Endodermal cell (in vitro differentiated cells): ENCODE measurements at regions not wholly inside any gene's neighbourhood (a gene's known extent, or its start where the extent isn't known, plus 50 kb on each side); places are given as distances from the start of the nearest gene placed in this dataset.
"Not testable (repeated sequence)": the region's sequence is repeated elsewhere in the genome, so short reads cannot be mapped to it uniquely, and the experiment has no call there.

ENCODE experiments used
- DNase-seq: peaks from one replicate; pipeline ENCODE4 v3.0.0-alpha.2; 2017
- H3K27ac ChIP-seq: 2 replicates; pipeline ENCODE4 v1.5.1; 2013; ENCODE audit warnings: mild to moderate bottlenecking, low read depth, low read length, moderate library complexity
- H3K27me3 ChIP-seq: 2 replicates; pipeline ENCODE4 v1.6.1; 2013; ENCODE audit warnings: mild to moderate bottlenecking, low read length, moderate library complexity; ENCODE audit not compliant: insufficient read depth, control insufficient read depth, poor library complexity, severe bottlenecking
- H3K36me3 ChIP-seq: 2 replicates; pipeline ENCODE4 v1.7.0; 2013; ENCODE audit warnings: mild to moderate bottlenecking, low read length, moderate library complexity; ENCODE audit not compliant: control insufficient read depth, insufficient read depth
- H3K4me1 ChIP-seq: one replicate; pipeline ENCODE4 v1.7.0; 2013; ENCODE audit warnings: low read length; ENCODE audit not compliant: control insufficient read depth, insufficient read depth
- H3K4me3 ChIP-seq: 2 replicates; pipeline ENCODE4 v1.5.1; 2013; ENCODE audit warnings: mild to moderate bottlenecking, low read length, moderate library complexity
- H3K9ac ChIP-seq: 2 replicates; pipeline ENCODE4 v1.6.1; 2013; ENCODE audit warnings: mild to moderate bottlenecking, low read length, moderate library complexity; ENCODE audit not compliant: poor library complexity, severe bottlenecking; ENCODE audit errors: extremely low read depth
- H3K9me3 ChIP-seq: 2 replicates; pipeline ENCODE4 v1.6.1; 2013; ENCODE audit warnings: mild to moderate bottlenecking, low read length, moderate library complexity; ENCODE audit not compliant: control insufficient read depth
- H3K27ac Mint-ChIP-seq: 2 replicates; pipeline ENCODE4 v1.8.0; 2020; ENCODE audit warnings: mixed read lengths
- H3K27me3 Mint-ChIP-seq: 2 replicates; pipeline ENCODE4 v1.8.0; 2021; ENCODE audit warnings: mild to moderate bottlenecking, mixed read lengths; ENCODE audit not compliant: insufficient read depth
- H3K36me3 Mint-ChIP-seq: 2 replicates; pipeline ENCODE4 v1.8.0; 2020; ENCODE audit warnings: low read depth, mixed read lengths
- H3K4me1 Mint-ChIP-seq: 2 replicates; pipeline ENCODE4 v1.8.0; 2020; ENCODE audit warnings: mixed read lengths
- H3K4me3 Mint-ChIP-seq: 2 replicates; pipeline ENCODE4 v1.8.0; 2020; ENCODE audit warnings: mild to moderate bottlenecking, moderate library complexity, mixed read lengths
- H3K9me3 Mint-ChIP-seq: 2 replicates; pipeline ENCODE4 v1.8.0; 2020; ENCODE audit warnings: mild to moderate bottlenecking, mixed read lengths
- WGBS, 2 experiments: methylation state at CpG; one replicate each; pipeline versions ENCODE4 v1.1.5 to v1.1.7; 2013; ENCODE audit warnings: missing lambda C conversion rate in 2 of 2, mixed read lengths in 1 of 2; ENCODE audit not compliant: insufficient coverage in 1 of 2, insufficient read length in 1 of 2; 5-methylcytosine and 5-hydroxymethylcytosine counted together
- TF ChIP-seq, protein P1 (sequence below): fragments of 200-600 bp; sonication (generic); conservative IDR thresholded peaks from 2 replicates; pipeline ENCODE4 v1.5.0; 2021; ENCODE audit warnings: antibody characterized with exemption, mild to moderate bottlenecking

DNA sequence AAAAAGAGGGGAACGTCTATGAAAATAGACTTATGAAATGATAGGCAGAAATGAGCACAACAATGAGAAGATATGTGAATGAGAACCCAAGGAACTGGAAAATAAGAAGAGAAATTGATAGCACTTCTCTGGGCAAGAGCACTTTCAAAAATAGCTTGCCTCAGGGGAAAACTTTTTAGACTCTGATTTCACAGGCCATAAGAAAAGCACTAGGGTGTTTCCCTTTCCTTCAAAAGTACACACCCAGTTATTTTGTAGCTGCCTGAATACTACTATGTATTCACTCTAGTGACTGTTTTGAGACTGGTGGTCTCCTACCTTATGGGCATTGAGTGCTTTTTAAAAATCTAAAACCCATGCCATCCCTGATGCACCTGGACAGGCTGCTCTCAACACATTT lies 172.3 kb upstream of the SOX6 start:
- H3K4me3 Mint-ChIP-seq = no peak overlapping the region
- H3K27me3 ChIP-seq = no peaks in the 10 kb centered on the region
- peaks cover 8% of the 10 kb centered on the region for H3K27me3 Mint-ChIP-seq
- H3K4me1 ChIP-seq = no peaks in the 10 kb centered on the region
- TF ChIP-seq, protein P1, sequence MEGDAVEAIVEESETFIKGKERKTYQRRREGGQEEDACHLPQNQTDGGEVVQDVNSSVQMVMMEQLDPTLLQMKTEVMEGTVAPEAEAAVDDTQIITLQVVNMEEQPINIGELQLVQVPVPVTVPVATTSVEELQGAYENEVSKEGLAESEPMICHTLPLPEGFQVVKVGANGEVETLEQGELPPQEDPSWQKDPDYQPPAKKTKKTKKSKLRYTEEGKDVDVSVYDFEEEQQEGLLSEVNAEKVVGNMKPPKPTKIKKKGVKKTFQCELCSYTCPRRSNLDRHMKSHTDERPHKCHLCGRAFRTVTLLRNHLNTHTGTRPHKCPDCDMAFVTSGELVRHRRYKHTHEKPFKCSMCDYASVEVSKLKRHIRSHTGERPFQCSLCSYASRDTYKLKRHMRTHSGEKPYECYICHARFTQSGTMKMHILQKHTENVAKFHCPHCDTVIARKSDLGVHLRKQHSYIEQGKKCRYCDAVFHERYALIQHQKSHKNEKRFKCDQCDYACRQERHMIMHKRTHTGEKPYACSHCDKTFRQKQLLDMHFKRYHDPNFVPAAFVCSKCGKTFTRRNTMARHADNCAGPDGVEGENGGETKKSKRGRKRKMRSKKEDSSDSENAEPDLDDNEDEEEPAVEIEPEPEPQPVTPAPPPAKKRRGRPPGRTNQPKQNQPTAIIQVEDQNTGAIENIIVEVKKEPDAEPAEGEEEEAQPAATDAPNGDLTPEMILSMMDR = no peak
- no peaks in the 10 kb centered on the region for H3K4me1 Mint-ChIP-seq
- H3K9me3 ChIP-seq = no peaks in the 10 kb centered on the region
- 76 to 100% methylated on average over 1 of the region's 1 CpG for WGBS, 2 experiments
- H3K36me3 Mint-ChIP-seq = no peaks in the 10 kb centered on the region
- H3K27ac ChIP-seq = no peak overlapping the region
- no peak overlapping the region for H3K9ac ChIP-seq
- no peak overlapping the region for H3K4me3 ChIP-seq
- no peak overlapping the region for H3K27ac Mint-ChIP-seq
- H3K9me3 Mint-ChIP-seq = no peaks in the 10 kb centered on the region
- H3K36me3 ChIP-seq = no peaks in the 10 kb centered on the region
- DNase-seq = no peak

DNA sequence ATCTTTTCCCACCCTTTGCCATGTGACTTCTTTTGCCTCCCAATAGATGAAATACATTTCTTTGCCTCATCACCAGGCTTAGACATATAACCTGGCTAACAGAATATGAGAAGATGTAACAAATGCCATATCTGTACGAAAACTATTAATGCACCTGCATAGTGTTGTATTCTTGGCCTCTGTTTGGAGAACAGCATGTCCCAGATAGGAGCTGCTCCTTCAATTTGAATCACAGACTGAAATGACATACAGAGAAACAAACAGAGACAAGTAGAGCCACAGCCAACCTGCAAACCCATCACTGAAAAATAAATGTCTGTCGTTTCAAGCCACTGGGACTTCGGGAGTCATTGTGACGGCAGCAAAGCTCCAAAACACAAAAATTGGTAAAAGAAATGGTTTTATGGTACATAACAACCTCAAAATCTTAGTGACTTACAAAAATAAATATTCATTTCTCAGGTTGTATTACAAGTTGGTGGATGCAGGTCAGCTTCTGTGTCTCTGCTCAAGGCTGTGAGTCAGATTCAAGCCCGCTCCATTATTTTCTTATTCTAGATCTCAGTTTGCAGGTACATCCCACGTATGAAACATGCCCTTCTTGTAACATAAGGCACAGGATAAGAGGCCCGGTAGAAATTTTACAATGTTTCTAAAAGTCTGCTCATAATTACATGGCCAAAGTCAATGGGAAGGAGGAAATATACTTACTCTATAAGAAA lies 171.3 kb upstream of the SOX6 start:
- Histone ChIP-seq H3K36me3 (no peaks in the 10 kb centered on the region), H3K9ac (no peak overlapping the region), H3K4me1 (no peaks in the 10 kb centered on the region), H3K4me3 (no peak overlapping the region), H3K9me3 (no peaks in the 10 kb centered on the region), H3K27me3 (no peaks in the 10 kb centered on the region), H3K27ac (no peak overlapping the region)
- peaks cover 12% of the 10 kb centered on the region for H3K27me3 Mint-ChIP-seq
- no peaks in the 10 kb centered on the region for H3K4me1 Mint-ChIP-seq
- H3K9me3 Mint-ChIP-seq = peaks cover 3% of the 10 kb centered on the region
- no peak overlapping the region for H3K27ac Mint-ChIP-seq
- TF ChIP-seq, protein P1 = no peak
- DNase-seq = no peak
- 88 to 100% methylated on average over 2 to 7 of the region's 7 CpGs for WGBS, 2 experiments
- H3K36me3 Mint-ChIP-seq = no peaks in the 10 kb centered on the region
- no peak overlapping the region for H3K4me3 Mint-ChIP-seq

GRCh38 chr11:16526947-16527346 lies 170.6 kb upstream of the SOX6 start:
- Mint-ChIP-seq H3K9me3 (peaks cover 9% of the 10 kb centered on the region), H3K4me1 (no peaks in the 10 kb centered on the region), H3K27me3 (peaks cover 14% of the 10 kb centered on the region), H3K4me3 (no peak overlapping the region), H3K27ac (no peak overlapping the region), H3K36me3 (no peaks in the 10 kb centered on the region)
- no peaks in the 10 kb centered on the region for H3K36me3 ChIP-seq
- no peak overlapping the region for H3K9ac ChIP-seq
- no peak for DNase-seq
- H3K27me3 ChIP-seq = no peaks in the 10 kb centered on the region
- H3K4me3 ChIP-seq = no peak overlapping the region
- no peaks in the 10 kb centered on the region for H3K4me1 ChIP-seq
- H3K9me3 ChIP-seq = no peaks in the 10 kb centered on the region
- TF ChIP-seq, protein P1 = no peak
- H3K27ac ChIP-seq = no peak overlapping the region
- 86 to 95% methylated on average over 1 of the region's 1 CpG for WGBS, 2 experiments

- H3K4me3 Mint-ChIP-seq, H3K36me3 ChIP-seq, H3K27me3 ChIP-seq, H3K4me3 ChIP-seq, H3K27ac ChIP-seq, H3K27ac Mint-ChIP-seq, H3K36me3 Mint-ChIP-seq, H3K9me3 ChIP-seq, H3K4me1 ChIP-seq, DNase-seq, H3K4me1 Mint-ChIP-seq, H3K9ac ChIP-seq: not testable (repeated sequence)
- Mint-ChIP-seq H3K27me3 (peaks cover 11% of the 10 kb centered on the region), H3K9me3 (peaks cover 28% of the 10 kb centered on the region)
- 90 to 92% methylated on average over 6 to 11 of the region's 11 CpGs for whole genome bisulfite sequencing, 2 experiments
Observed at GRCh38 chr11:16520713-16521112, 164.4 kb upstream of the SOX6 start.
